Body of pancreas (tissue), 4 donors: ENCODE measurements at regions not wholly inside any gene's neighbourhood (a gene's known extent, or its start where the extent isn't known, plus 50 kb on each side); places are given as distances from the start of the nearest gene placed in this dataset.

Experiments used
- POLR2A ChIP-seq, 3 donors: fragments of 450-650 bp; IDR thresholded peaks; one replicate each; pipeline ENCODE4 v1.6.1; 2016; ENCODE audit warnings: antibody characterized with exemption in 3 of 3, mild to moderate bottlenecking in 2 of 3
- TF ChIP-seq, protein P1 (sequence below), 7 experiments: fragments of 450-650 bp in 4 of 7; fragments of 200-600 bp in 3 of 7; sonication (generic) in 3 of 7; IDR thresholded peaks; one replicate each; pipeline ENCODE4 v1.5.1; 2016 to 2019; ENCODE audit warnings: antibody characterized with exemption in 7 of 7

DNA sequence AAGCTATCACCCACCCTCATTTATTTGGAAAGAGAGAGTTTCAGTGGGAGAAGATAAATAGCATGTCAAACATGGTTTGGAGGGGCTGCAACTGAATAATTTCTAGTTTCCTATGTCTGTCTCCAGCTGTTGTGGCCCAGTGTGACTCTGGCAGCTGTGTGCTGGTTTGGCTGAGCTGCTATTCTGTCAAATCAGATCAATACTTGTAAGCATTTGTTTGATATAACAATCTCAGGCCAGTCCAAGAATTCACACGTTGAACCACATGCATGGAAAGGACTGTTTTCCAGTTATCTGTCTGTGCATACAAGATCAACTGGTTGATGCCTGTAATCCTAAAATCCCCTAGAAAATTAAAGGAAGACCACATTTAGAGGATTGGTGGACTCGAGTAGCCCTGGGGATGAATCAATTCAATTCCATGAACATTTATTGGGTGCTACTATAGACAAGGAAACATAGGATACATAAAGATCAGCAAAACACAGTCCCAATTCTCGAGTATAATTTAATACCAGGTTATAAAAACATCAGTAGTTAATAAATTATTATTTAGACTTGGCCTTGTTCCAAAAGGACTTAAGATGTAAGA is 209.0 kb upstream of the PARD3B start:
- TF ChIP-seq POLR2A (IDR thresholded peaks at IDR 0.05), result no peak
- TF ChIP-seq, protein P1, sequence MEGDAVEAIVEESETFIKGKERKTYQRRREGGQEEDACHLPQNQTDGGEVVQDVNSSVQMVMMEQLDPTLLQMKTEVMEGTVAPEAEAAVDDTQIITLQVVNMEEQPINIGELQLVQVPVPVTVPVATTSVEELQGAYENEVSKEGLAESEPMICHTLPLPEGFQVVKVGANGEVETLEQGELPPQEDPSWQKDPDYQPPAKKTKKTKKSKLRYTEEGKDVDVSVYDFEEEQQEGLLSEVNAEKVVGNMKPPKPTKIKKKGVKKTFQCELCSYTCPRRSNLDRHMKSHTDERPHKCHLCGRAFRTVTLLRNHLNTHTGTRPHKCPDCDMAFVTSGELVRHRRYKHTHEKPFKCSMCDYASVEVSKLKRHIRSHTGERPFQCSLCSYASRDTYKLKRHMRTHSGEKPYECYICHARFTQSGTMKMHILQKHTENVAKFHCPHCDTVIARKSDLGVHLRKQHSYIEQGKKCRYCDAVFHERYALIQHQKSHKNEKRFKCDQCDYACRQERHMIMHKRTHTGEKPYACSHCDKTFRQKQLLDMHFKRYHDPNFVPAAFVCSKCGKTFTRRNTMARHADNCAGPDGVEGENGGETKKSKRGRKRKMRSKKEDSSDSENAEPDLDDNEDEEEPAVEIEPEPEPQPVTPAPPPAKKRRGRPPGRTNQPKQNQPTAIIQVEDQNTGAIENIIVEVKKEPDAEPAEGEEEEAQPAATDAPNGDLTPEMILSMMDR (IDR thresholded peaks at IDR 0.05), result no peak
